ENCODE measurements at regions not wholly inside any gene's neighbourhood (a gene's known extent, or its start where the extent isn't known, plus 50 kb on each side); places are given as distances from the start of the nearest gene placed in this dataset.

DNA sequence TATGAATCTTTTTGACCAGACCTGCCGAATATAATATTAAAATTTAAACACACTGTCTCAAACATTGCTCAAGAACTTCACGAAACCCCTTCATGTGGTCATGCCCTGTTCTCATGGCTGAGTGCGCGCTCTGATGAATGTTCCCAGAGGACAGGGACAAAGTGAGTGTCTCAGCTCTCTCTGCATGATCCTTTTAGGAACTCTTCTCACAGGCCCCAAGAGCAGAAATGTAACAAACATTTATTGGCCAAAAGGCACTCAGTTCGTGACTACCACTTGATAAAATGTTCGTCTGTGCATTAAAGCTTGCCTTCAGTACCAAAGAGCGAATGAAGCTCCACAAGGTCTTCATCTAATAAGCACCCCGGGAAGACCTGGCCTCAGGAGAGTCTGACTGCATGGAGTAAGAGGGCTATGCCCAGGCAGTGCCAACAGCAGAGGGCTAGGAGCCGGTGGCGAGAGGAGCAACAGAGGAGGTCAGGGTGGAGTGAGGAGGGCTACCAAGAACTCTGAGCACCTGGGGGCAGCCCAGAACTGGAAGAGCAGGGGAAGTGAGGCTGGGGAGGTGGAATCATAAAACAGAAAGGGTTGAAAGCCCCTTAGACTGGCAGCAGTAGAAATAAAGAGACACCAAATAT is 171.1 kb downstream of the RHOU start:
- TF ChIP-seq, protein P1, sequence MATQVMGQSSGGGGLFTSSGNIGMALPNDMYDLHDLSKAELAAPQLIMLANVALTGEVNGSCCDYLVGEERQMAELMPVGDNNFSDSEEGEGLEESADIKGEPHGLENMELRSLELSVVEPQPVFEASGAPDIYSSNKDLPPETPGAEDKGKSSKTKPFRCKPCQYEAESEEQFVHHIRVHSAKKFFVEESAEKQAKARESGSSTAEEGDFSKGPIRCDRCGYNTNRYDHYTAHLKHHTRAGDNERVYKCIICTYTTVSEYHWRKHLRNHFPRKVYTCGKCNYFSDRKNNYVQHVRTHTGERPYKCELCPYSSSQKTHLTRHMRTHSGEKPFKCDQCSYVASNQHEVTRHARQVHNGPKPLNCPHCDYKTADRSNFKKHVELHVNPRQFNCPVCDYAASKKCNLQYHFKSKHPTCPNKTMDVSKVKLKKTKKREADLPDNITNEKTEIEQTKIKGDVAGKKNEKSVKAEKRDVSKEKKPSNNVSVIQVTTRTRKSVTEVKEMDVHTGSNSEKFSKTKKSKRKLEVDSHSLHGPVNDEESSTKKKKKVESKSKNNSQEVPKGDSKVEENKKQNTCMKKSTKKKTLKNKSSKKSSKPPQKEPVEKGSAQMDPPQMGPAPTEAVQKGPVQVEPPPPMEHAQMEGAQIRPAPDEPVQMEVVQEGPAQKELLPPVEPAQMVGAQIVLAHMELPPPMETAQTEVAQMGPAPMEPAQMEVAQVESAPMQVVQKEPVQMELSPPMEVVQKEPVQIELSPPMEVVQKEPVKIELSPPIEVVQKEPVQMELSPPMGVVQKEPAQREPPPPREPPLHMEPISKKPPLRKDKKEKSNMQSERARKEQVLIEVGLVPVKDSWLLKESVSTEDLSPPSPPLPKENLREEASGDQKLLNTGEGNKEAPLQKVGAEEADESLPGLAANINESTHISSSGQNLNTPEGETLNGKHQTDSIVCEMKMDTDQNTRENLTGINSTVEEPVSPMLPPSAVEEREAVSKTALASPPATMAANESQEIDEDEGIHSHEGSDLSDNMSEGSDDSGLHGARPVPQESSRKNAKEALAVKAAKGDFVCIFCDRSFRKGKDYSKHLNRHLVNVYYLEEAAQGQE (IDR thresholded peaks at IDR 0.05; ENCODE audit: insufficient read depth in 1 of 2, low read depth in 2 of 2, low read length in 1 of 2), result no peak
- TF ChIP-seq, protein P2, sequence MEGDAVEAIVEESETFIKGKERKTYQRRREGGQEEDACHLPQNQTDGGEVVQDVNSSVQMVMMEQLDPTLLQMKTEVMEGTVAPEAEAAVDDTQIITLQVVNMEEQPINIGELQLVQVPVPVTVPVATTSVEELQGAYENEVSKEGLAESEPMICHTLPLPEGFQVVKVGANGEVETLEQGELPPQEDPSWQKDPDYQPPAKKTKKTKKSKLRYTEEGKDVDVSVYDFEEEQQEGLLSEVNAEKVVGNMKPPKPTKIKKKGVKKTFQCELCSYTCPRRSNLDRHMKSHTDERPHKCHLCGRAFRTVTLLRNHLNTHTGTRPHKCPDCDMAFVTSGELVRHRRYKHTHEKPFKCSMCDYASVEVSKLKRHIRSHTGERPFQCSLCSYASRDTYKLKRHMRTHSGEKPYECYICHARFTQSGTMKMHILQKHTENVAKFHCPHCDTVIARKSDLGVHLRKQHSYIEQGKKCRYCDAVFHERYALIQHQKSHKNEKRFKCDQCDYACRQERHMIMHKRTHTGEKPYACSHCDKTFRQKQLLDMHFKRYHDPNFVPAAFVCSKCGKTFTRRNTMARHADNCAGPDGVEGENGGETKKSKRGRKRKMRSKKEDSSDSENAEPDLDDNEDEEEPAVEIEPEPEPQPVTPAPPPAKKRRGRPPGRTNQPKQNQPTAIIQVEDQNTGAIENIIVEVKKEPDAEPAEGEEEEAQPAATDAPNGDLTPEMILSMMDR (IDR thresholded peaks at IDR 0.05), result no peak
- no peak for TF ChIP-seq POLR2AphosphoS5 (IDR thresholded peaks at IDR 0.05; ENCODE audit: low read depth, low read length)
- TF ChIP-seq TCF7L2 (IDR thresholded peaks at IDR 0.05; ENCODE audit: low read depth, low read length), result no peak
- no peak for TF ChIP-seq SIN3A (IDR thresholded peaks at IDR 0.05; ENCODE audit: borderline replicate concordance, insufficient read depth, low read depth, low read length)

All from Panc1 (cell line).